Peyer's patch (tissue), 4 donors: ENCODE measurements at regions not wholly inside any gene's neighbourhood (a gene's known extent, or its start where the extent isn't known, plus 50 kb on each side); places are given as distances from the start of the nearest gene placed in this dataset.

Source experiments
- POLR2A ChIP-seq, 2 donors: fragments of 450-650 bp; IDR thresholded peaks; one replicate each; pipeline ENCODE4 v1.5.1; 2017; ENCODE audit warnings: antibody characterized with exemption in 2 of 2, mild to moderate bottlenecking in 2 of 2, moderate library complexity in 2 of 2
- TF ChIP-seq, protein P1 (sequence below), 6 experiments: fragments of 450-650 bp in 4 of 6; fragments of 200-600 bp in 2 of 6; sonication (generic) in 1 of 6; IDR thresholded peaks; one replicate each; pipeline ENCODE4 v1.5.1; 2017 to 2019; ENCODE audit warnings: antibody characterized with exemption in 6 of 6, mild to moderate bottlenecking in 3 of 6, moderate library complexity in 1 of 6

DNA sequence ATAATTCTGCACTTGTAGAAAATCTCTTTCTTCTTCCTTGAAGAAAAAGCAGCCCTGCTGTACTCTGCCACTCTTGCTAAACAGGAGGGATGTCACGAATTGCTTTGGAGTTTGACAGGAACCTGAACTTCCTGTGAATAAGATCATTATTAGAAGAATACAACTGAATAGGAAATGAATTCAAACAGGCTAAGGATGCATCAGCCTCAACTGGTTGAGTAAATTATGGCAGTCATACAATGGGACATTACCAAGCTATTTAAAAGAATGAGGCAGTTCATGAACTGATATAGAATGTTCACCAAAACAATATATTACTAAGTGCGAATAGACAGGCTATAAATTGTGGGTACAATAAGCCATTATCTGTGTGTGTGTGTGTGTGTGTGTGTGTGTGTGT lies 97.1 kb upstream of the DOCK1 start:
- TF ChIP-seq, protein P1, sequence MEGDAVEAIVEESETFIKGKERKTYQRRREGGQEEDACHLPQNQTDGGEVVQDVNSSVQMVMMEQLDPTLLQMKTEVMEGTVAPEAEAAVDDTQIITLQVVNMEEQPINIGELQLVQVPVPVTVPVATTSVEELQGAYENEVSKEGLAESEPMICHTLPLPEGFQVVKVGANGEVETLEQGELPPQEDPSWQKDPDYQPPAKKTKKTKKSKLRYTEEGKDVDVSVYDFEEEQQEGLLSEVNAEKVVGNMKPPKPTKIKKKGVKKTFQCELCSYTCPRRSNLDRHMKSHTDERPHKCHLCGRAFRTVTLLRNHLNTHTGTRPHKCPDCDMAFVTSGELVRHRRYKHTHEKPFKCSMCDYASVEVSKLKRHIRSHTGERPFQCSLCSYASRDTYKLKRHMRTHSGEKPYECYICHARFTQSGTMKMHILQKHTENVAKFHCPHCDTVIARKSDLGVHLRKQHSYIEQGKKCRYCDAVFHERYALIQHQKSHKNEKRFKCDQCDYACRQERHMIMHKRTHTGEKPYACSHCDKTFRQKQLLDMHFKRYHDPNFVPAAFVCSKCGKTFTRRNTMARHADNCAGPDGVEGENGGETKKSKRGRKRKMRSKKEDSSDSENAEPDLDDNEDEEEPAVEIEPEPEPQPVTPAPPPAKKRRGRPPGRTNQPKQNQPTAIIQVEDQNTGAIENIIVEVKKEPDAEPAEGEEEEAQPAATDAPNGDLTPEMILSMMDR (IDR thresholded peaks at IDR 0.05) = no peak
- TF ChIP-seq POLR2A (IDR thresholded peaks at IDR 0.05) = no peak
